Keratinocyte (primary cell): ENCODE measurements at regions not wholly inside any gene's neighbourhood (a gene's known extent, or its start where the extent isn't known, plus 50 kb on each side); places are given as distances from the start of the nearest gene placed in this dataset.

Experiments
- EZH2 ChIP-seq: IDR thresholded peaks from one replicate; pipeline ENCODE4 v1.6.1; 2012; ENCODE audit warnings: inconsistent platforms, mild to moderate bottlenecking, low read length, moderate library complexity
- TF ChIP-seq, protein P1 (sequence below), 3 experiments: IDR thresholded peaks in 1 of 3; conservative IDR thresholded peaks in 1 of 3; optimal IDR thresholded peaks in 1 of 3; 2 replicates in 2 of 3; 3 replicates in 1 of 3; pipeline versions ENCODE3 to v1.5.1; 2011; ENCODE audit warnings: low read length in 3 of 3, mild to moderate bottlenecking in 3 of 3, moderate library complexity in 2 of 3, control low read depth in 1 of 3, inconsistent platforms in 1 of 3; ENCODE audit not compliant: insufficient read depth in 2 of 3; ENCODE audit errors: extremely low read depth in 1 of 3

DNA sequence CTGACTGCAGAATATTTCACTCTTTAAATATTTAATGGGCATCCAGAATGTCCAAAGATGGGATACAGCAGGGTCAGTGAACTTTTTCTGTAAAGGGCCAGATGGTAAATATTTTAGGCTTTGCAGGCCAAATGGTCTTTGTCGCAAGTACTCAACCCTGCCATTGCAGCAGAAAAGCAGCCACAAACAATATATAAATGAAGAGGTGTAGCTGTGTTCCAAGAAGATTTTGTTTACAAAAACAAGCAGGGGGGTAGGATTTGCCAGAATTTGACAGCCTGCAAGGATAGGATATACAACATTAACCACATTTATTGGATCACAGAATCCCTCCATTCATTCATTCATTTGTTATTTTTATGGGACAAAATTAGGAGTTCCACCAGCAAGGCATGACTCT is 435.0 kb upstream of the DYNLRB2 start:
- TF ChIP-seq, protein P1, sequence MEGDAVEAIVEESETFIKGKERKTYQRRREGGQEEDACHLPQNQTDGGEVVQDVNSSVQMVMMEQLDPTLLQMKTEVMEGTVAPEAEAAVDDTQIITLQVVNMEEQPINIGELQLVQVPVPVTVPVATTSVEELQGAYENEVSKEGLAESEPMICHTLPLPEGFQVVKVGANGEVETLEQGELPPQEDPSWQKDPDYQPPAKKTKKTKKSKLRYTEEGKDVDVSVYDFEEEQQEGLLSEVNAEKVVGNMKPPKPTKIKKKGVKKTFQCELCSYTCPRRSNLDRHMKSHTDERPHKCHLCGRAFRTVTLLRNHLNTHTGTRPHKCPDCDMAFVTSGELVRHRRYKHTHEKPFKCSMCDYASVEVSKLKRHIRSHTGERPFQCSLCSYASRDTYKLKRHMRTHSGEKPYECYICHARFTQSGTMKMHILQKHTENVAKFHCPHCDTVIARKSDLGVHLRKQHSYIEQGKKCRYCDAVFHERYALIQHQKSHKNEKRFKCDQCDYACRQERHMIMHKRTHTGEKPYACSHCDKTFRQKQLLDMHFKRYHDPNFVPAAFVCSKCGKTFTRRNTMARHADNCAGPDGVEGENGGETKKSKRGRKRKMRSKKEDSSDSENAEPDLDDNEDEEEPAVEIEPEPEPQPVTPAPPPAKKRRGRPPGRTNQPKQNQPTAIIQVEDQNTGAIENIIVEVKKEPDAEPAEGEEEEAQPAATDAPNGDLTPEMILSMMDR (optimal IDR thresholded peaks at IDR 0.05 in 1 of 3, IDR thresholded peaks at IDR 0.05 in 1 of 3, conservative IDR thresholded peaks at IDR 0.05 in 1 of 3; ENCODE audit: extremely low read depth in 1 of 3, insufficient read depth in 2 of 3, low read length in 3 of 3): no peak
- no peak for TF ChIP-seq EZH2
